HEK293 (cell line): ENCODE measurements at regions not wholly inside any gene's neighbourhood (a gene's known extent, or its start where the extent isn't known, plus 50 kb on each side); places are given as distances from the start of the nearest gene placed in this dataset.

Experiments
- REPIN1 ChIP-seq: fragments of 450-650 bp; formaldehyde crosslinking; IDR thresholded peaks from 2 replicates; pipeline ENCODE4 v1.5.1; 2017; ENCODE audit warnings: missing biosample characterization, missing genetic modification characterization, low read depth
- ZFP3 ChIP-seq: fragments of 450-650 bp; formaldehyde crosslinking; IDR thresholded peaks from 2 replicates; pipeline ENCODE4 v1.5.1; 2016; ENCODE audit warnings: low read depth, missing biosample characterization, missing genetic modification characterization
- TF ChIP-seq, protein P1 (sequence below): fragments of 450-650 bp; formaldehyde crosslinking; IDR thresholded peaks from 2 replicates; pipeline ENCODE4 v1.5.1; 2016; ENCODE audit warnings: missing biosample characterization, missing genetic modification characterization
- TF ChIP-seq, protein P2 (sequence below): fragments of 450-650 bp; formaldehyde crosslinking; IDR thresholded peaks from 2 replicates; pipeline ENCODE4 v1.5.1; 2016; ENCODE audit warnings: missing biosample characterization, missing genetic modification characterization

DNA sequence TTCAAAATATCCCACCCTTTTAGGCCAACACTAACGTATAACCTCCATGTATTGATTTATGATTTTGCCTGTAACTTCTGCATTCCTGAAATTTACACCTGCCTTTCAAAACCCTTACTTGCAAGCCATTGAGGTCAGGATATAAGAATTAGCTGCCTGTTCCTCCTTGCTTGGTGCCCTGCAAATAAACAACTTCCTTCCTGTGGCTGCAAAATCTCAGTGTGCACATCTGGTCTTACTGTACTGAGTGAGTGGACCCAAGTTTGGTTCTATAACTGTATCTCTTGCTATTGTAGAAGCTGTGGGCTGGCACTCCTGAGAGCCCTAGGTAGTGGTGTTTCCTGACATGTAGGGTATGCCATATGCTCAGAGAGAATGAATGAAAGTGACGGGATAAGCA lies 191.1 kb upstream of the RASGRP1 start:
- TF ChIP-seq, protein P1, sequence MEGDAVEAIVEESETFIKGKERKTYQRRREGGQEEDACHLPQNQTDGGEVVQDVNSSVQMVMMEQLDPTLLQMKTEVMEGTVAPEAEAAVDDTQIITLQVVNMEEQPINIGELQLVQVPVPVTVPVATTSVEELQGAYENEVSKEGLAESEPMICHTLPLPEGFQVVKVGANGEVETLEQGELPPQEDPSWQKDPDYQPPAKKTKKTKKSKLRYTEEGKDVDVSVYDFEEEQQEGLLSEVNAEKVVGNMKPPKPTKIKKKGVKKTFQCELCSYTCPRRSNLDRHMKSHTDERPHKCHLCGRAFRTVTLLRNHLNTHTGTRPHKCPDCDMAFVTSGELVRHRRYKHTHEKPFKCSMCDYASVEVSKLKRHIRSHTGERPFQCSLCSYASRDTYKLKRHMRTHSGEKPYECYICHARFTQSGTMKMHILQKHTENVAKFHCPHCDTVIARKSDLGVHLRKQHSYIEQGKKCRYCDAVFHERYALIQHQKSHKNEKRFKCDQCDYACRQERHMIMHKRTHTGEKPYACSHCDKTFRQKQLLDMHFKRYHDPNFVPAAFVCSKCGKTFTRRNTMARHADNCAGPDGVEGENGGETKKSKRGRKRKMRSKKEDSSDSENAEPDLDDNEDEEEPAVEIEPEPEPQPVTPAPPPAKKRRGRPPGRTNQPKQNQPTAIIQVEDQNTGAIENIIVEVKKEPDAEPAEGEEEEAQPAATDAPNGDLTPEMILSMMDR (tag by site-specific recombination) = no peak
- TF ChIP-seq ZFP3 (tag by site-specific recombination) (no peak), REPIN1 (no peak)
- TF ChIP-seq, protein P2, sequence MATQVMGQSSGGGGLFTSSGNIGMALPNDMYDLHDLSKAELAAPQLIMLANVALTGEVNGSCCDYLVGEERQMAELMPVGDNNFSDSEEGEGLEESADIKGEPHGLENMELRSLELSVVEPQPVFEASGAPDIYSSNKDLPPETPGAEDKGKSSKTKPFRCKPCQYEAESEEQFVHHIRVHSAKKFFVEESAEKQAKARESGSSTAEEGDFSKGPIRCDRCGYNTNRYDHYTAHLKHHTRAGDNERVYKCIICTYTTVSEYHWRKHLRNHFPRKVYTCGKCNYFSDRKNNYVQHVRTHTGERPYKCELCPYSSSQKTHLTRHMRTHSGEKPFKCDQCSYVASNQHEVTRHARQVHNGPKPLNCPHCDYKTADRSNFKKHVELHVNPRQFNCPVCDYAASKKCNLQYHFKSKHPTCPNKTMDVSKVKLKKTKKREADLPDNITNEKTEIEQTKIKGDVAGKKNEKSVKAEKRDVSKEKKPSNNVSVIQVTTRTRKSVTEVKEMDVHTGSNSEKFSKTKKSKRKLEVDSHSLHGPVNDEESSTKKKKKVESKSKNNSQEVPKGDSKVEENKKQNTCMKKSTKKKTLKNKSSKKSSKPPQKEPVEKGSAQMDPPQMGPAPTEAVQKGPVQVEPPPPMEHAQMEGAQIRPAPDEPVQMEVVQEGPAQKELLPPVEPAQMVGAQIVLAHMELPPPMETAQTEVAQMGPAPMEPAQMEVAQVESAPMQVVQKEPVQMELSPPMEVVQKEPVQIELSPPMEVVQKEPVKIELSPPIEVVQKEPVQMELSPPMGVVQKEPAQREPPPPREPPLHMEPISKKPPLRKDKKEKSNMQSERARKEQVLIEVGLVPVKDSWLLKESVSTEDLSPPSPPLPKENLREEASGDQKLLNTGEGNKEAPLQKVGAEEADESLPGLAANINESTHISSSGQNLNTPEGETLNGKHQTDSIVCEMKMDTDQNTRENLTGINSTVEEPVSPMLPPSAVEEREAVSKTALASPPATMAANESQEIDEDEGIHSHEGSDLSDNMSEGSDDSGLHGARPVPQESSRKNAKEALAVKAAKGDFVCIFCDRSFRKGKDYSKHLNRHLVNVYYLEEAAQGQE = no peak
